SK-N-SH (cell line): ENCODE measurements at regions not wholly inside any gene's neighbourhood (a gene's known extent, or its start where the extent isn't known, plus 50 kb on each side); places are given as distances from the start of the nearest gene placed in this dataset.

Source experiments
- EZH2phosphoT487 ChIP-seq: fragments of 200-600 bp; sonication (generic); IDR thresholded peaks from 2 replicates; pipeline ENCODE4 v1.6.1; 2017; ENCODE audit warnings: low read depth, mixed run types, mild to moderate bottlenecking, antibody characterized with exemption, moderate library complexity, borderline replicate concordance
- FOSL2 ChIP-seq: IDR thresholded peaks from 2 replicates; pipeline ENCODE4 v1.4.0; 2012; ENCODE audit warnings: low read depth, mild to moderate bottlenecking, moderate library complexity, borderline replicate concordance
- GABPA ChIP-seq: IDR thresholded peaks from 2 replicates; pipeline ENCODE4 v1.4.0; 2012; ENCODE audit warnings: low read depth, mild to moderate bottlenecking
- JUND ChIP-seq: IDR thresholded peaks from 2 replicates; pipeline ENCODE4 v1.4.0; 2012
- NRF1 ChIP-seq: IDR thresholded peaks from 2 replicates; pipeline ENCODE4 v1.6.1; 2012; ENCODE audit warnings: low read depth, mild to moderate bottlenecking, low read length
- RFX5 ChIP-seq: IDR thresholded peaks from 2 replicates; pipeline ENCODE4 v1.6.1; 2012; ENCODE audit warnings: mild to moderate bottlenecking, improper control_type of control experiment, low read length
- SMC3 ChIP-seq: IDR thresholded peaks from 2 replicates; pipeline ENCODE4 v1.6.1; 2012; ENCODE audit warnings: low read depth, low read length, improper control_type of control experiment
- YY1 ChIP-seq: IDR thresholded peaks from 2 replicates; pipeline ENCODE4 v1.4.0; 2012; ENCODE audit warnings: low read depth, mild to moderate bottlenecking
- TF ChIP-seq, protein P1 (sequence below): fragments of 200-600 bp; sonication (generic); IDR thresholded peaks from 2 replicates; pipeline ENCODE4 v1.6.1; 2017; ENCODE audit warnings: antibody characterized with exemption, mild to moderate bottlenecking, moderate library complexity
- TF ChIP-seq, protein P2 (sequence below): IDR thresholded peaks from 2 replicates; pipeline ENCODE4; 2012
- TF ChIP-seq, protein P3 (sequence below): IDR thresholded peaks from 2 replicates; pipeline ENCODE4 v1.4.0; 2012; ENCODE audit warnings: low read depth, borderline replicate concordance

DNA sequence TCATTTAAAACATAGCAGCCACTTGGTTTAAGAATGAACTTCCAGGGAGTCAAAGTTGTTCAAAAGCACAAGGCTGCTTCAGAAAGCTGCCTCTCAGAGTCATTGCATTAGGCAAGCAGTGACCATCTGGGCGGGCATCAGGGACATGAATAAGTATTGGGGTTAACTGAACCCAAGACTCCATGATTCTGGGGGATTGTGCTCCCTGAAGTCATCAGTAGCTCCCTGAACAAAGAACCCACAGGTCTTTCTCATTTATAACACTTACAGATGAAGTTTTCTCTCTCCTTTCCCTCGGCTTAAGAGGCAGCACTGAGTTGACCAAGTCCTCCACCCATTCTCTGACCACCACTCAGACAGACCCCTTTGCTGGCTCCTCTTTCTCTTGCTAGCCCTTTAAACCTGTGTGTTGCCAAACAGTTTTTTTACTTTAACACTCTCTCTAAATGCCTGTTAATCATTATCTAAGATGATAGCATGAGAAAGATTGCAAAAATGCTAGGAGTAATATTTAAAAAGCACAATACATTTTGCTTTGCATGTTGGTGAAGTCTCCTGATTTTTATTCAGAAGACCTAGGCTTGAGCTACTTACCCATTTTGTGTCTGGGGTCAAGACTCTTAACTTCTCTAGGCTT, 77.0 kb upstream of the ARHGAP29 start:
- TF ChIP-seq, protein P1, sequence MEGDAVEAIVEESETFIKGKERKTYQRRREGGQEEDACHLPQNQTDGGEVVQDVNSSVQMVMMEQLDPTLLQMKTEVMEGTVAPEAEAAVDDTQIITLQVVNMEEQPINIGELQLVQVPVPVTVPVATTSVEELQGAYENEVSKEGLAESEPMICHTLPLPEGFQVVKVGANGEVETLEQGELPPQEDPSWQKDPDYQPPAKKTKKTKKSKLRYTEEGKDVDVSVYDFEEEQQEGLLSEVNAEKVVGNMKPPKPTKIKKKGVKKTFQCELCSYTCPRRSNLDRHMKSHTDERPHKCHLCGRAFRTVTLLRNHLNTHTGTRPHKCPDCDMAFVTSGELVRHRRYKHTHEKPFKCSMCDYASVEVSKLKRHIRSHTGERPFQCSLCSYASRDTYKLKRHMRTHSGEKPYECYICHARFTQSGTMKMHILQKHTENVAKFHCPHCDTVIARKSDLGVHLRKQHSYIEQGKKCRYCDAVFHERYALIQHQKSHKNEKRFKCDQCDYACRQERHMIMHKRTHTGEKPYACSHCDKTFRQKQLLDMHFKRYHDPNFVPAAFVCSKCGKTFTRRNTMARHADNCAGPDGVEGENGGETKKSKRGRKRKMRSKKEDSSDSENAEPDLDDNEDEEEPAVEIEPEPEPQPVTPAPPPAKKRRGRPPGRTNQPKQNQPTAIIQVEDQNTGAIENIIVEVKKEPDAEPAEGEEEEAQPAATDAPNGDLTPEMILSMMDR: no peak
- TF ChIP-seq EZH2phosphoT487 (no peak), FOSL2 (no peak), YY1 (no peak), RFX5 (no peak), GABPA (no peak), NRF1 (no peak), JUND (no peak), SMC3 (no peak)
- TF ChIP-seq, protein P2, sequence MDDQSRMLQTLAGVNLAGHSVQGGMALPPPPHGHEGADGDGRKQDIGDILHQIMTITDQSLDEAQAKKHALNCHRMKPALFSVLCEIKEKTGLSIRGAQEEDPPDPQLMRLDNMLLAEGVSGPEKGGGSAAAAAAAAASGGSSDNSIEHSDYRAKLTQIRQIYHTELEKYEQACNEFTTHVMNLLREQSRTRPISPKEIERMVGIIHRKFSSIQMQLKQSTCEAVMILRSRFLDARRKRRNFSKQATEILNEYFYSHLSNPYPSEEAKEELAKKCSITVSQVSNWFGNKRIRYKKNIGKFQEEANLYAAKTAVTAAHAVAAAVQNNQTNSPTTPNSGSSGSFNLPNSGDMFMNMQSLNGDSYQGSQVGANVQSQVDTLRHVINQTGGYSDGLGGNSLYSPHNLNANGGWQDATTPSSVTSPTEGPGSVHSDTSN: no peak
- TF ChIP-seq, protein P3, sequence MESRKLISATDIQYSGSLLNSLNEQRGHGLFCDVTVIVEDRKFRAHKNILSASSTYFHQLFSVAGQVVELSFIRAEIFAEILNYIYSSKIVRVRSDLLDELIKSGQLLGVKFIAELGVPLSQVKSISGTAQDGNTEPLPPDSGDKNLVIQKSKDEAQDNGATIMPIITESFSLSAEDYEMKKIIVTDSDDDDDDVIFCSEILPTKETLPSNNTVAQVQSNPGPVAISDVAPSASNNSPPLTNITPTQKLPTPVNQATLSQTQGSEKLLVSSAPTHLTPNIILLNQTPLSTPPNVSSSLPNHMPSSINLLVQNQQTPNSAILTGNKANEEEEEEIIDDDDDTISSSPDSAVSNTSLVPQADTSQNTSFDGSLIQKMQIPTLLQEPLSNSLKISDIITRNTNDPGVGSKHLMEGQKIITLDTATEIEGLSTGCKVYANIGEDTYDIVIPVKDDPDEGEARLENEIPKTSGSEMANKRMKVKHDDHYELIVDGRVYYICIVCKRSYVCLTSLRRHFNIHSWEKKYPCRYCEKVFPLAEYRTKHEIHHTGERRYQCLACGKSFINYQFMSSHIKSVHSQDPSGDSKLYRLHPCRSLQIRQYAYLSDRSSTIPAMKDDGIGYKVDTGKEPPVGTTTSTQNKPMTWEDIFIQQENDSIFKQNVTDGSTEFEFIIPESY: no peak
